H1 (cell line): ENCODE measurements at regions not wholly inside any gene's neighbourhood (a gene's known extent, or its start where the extent isn't known, plus 50 kb on each side); places are given as distances from the start of the nearest gene placed in this dataset.

ENCODE experiments used
- CTCF ChIA-PET: fragments of 300-600 bp; sonication (Branson Sonifier 250); formaldehyde crosslinking; loops from one replicate; lab custom pipeline; 2021; ENCODE audit not compliant: partially characterized antibody; lab: Charles Lee
- POLR2A ChIA-PET: fragments of 300-600 bp; sonication (Branson Sonifier 250); formaldehyde crosslinking; loops from one replicate; lab custom pipeline; 2021; ENCODE audit warnings: inconsistent platforms; ENCODE audit not compliant: partially characterized antibody; lab: Charles Lee
- DNase-seq, 2 experiments: peaks; one replicate each; pipeline versions ENCODE4 v3.0.0 to v3.0.0-alpha.2; 2010 to 2022; ENCODE audit warnings: low spot score in 2 of 2, low read depth in 1 of 2, mixed read lengths in 1 of 2
- FAIRE-seq: peaks from 2 replicates; lab custom pipeline; 2011; peaks lifted over from hg19 to GRCh38; lab: Jason Lieb, UNC
- H2AFZ ChIP-seq: 2 replicates; pipeline ENCODE4 v1.8.1; 2012; ENCODE audit warnings: low read length, inconsistent platforms
- H2AK5ac ChIP-seq: 2 replicates; pipeline ENCODE4 v1.6.1; 2013; ENCODE audit warnings: low read depth, low read length
- H2BK120ac ChIP-seq: replicated peaks from 2 replicates; pipeline ENCODE3; 2013; ENCODE audit warnings: low read depth, low read length, inconsistent platforms
- H2BK12ac ChIP-seq: 2 replicates; pipeline ENCODE4 v1.6.1; 2013; ENCODE audit warnings: low read depth, low read length
- H2BK15ac ChIP-seq: 2 replicates; pipeline ENCODE4 v1.6.1; 2013; ENCODE audit warnings: low read length
- H2BK20ac ChIP-seq: 2 replicates; pipeline ENCODE4 v1.6.1; 2013; ENCODE audit warnings: low read length
- H2BK5ac ChIP-seq: 2 replicates; pipeline ENCODE4 v1.6.1; 2013; ENCODE audit warnings: low read depth, low read length
- H3K14ac ChIP-seq: 2 replicates; pipeline ENCODE4 v1.6.1; 2013; ENCODE audit warnings: inconsistent platforms; ENCODE audit not compliant: insufficient read length
- H3K18ac ChIP-seq: 2 replicates; pipeline ENCODE4 v1.6.1; 2013; ENCODE audit warnings: low read length; ENCODE audit errors: extremely low read depth
- H3K23ac ChIP-seq: 2 replicates; pipeline ENCODE4 v1.6.1; 2013; ENCODE audit warnings: inconsistent platforms; ENCODE audit not compliant: insufficient read length
- H3K23me2 ChIP-seq: 2 replicates; pipeline ENCODE4 v1.6.1; 2013; ENCODE audit warnings: low read depth, low read length
- H3K27ac ChIP-seq: 2 replicates; pipeline ENCODE4 v1.6.1; 2011; ENCODE audit warnings: low read depth, low read length, inconsistent platforms
- H3K27me3 ChIP-seq, 4 experiments: replicated peaks in 1 of 4; 1 replicate in 1 of 4; 2 replicates in 3 of 4; pipeline versions ENCODE4 v1.6.1 to v1.8.1; 2011 to 2013; ENCODE audit warnings: low read length in 3 of 4, mild to moderate bottlenecking in 3 of 4, inconsistent platforms in 2 of 4, mixed read lengths in 2 of 4, moderate library complexity in 1 of 4; ENCODE audit not compliant: control insufficient read depth in 3 of 4, insufficient read depth in 3 of 4; ENCODE audit errors: extremely low read depth in 1 of 4
- H3K36me3 ChIP-seq, 4 experiments: 2 replicates each; pipeline versions ENCODE4 v1.6.1 to v1.8.1; 2011 to 2013; ENCODE audit warnings: mild to moderate bottlenecking in 4 of 4, low read length in 3 of 4, moderate library complexity in 2 of 4, control low read depth in 1 of 4, inconsistent platforms in 1 of 4; ENCODE audit not compliant: insufficient read depth in 4 of 4, control insufficient read depth in 2 of 4
- H3K4ac ChIP-seq: replicated peaks from 2 replicates; pipeline ENCODE3; 2013; ENCODE audit warnings: low read length, low read depth, mixed read lengths, inconsistent platforms; ENCODE audit not compliant: insufficient read length
- H3K4me1 ChIP-seq, 4 experiments: replicated peaks in 1 of 4; 1 replicate in 1 of 4; 2 replicates in 3 of 4; pipeline versions ENCODE4 v1.6.1 to v1.8.1; 2011 to 2013; ENCODE audit warnings: low read length in 3 of 4, inconsistent platforms in 2 of 4, mixed read lengths in 1 of 4; ENCODE audit not compliant: insufficient read depth in 4 of 4, control insufficient read depth in 3 of 4
- H3K4me2 ChIP-seq, 2 experiments: 2 replicates each; pipeline versions ENCODE4 v1.6.1 to v1.8.1; 2011 to 2013; ENCODE audit warnings: low read depth in 2 of 2, low read length in 2 of 2, control low read depth in 1 of 2, inconsistent platforms in 1 of 2, mild to moderate bottlenecking in 1 of 2; ENCODE audit not compliant: insufficient read depth in 1 of 2
- H3K4me3 ChIP-seq, 4 experiments: fragments of 200-600, 300-600 bp in 1 of 4; sonication (generic), shearing (Covaris generic), sonication (Bioruptor Twin) in 1 of 4; 2 replicates each; pipeline versions ENCODE4 v1.5.1 to v1.8.1; 2011 to 2016; ENCODE audit warnings: low read length in 4 of 4, low read depth in 3 of 4, control low read depth in 2 of 4, inconsistent platforms in 2 of 4, mild to moderate bottlenecking in 2 of 4, mixed read lengths in 1 of 4, moderate library complexity in 1 of 4; ENCODE audit not compliant: insufficient read depth in 2 of 4; ENCODE audit errors: extremely low read depth in 1 of 4
- H3K56ac ChIP-seq: replicated peaks from 2 replicates; pipeline ENCODE3; 2013; ENCODE audit warnings: low read depth, mild to moderate bottlenecking, mixed read lengths, low read length, inconsistent platforms; ENCODE audit not compliant: insufficient read length
- H3K79me1 ChIP-seq: 2 replicates; pipeline ENCODE4 v1.6.1; 2013; ENCODE audit warnings: low read depth, low read length, control low read depth
- H3K79me2 ChIP-seq, 2 experiments: 2 replicates each; pipeline versions ENCODE4 v1.6.1 to v1.8.1; 2012 to 2013; ENCODE audit warnings: low read length in 2 of 2, mild to moderate bottlenecking in 2 of 2, inconsistent platforms in 1 of 2; ENCODE audit not compliant: insufficient read depth in 2 of 2, control insufficient read depth in 1 of 2
- H3K9ac ChIP-seq, 4 experiments: replicated peaks in 1 of 4; 1 replicate in 1 of 4; 2 replicates in 3 of 4; pipeline versions ENCODE4 v1.6.1 to v1.8.1; 2011 to 2013; ENCODE audit warnings: low read depth in 3 of 4, low read length in 3 of 4, control low read depth in 2 of 4, mild to moderate bottlenecking in 2 of 4, moderate library complexity in 2 of 4, inconsistent platforms in 1 of 4; ENCODE audit errors: extremely low read depth in 1 of 4
- H3K9me3 ChIP-seq, 2 experiments: 2 replicates each; pipeline versions ENCODE4 v1.6.1 to v1.8.1; 2012 to 2013; ENCODE audit warnings: mild to moderate bottlenecking in 2 of 2, moderate library complexity in 2 of 2, control low read depth in 1 of 2, inconsistent platforms in 1 of 2, low read depth in 1 of 2, low read length in 1 of 2, mixed read lengths in 1 of 2; ENCODE audit not compliant: insufficient read depth in 2 of 2
- H4K20me1 ChIP-seq, 2 experiments: replicated peaks in 1 of 2; 2 replicates each; pipeline versions ENCODE3 to v1.8.1; 2011 to 2013; ENCODE audit warnings: inconsistent platforms in 2 of 2, low read length in 2 of 2, mild to moderate bottlenecking in 1 of 2; ENCODE audit not compliant: insufficient read depth in 2 of 2, control insufficient read depth in 1 of 2
- H4K5ac ChIP-seq: 2 replicates; pipeline ENCODE4 v1.6.1; 2013; ENCODE audit warnings: low read length, low read depth, mixed read lengths, inconsistent platforms; ENCODE audit not compliant: insufficient read length
- H4K8ac ChIP-seq: 2 replicates; pipeline ENCODE4 v1.8.0; 2013; ENCODE audit warnings: mild to moderate bottlenecking, moderate library complexity, low read length, inconsistent platforms; ENCODE audit not compliant: insufficient read depth; ENCODE audit errors: extremely low read depth
- H4K91ac ChIP-seq: replicated peaks from 2 replicates; pipeline ENCODE3; 2013; ENCODE audit warnings: low read length, mixed read lengths, inconsistent platforms; ENCODE audit not compliant: insufficient read length
- BACH1 ChIP-seq: IDR thresholded peaks from 2 replicates; pipeline ENCODE4 v1.6.1; 2012; ENCODE audit warnings: low read length, improper control_type of control experiment
- BRCA1 ChIP-seq: IDR thresholded peaks from 2 replicates; pipeline ENCODE4 v1.6.1; 2012; ENCODE audit warnings: low read depth, low read length, improper control_type of control experiment
- CBX5 ChIP-seq: fragments of 300-800, 300-1000 bp; sonication (generic); IDR thresholded peaks from 2 replicates; pipeline ENCODE4 v1.7.1; 2016; ENCODE audit warnings: antibody characterized with exemption, low read length, low read depth
- CREB1 ChIP-seq: IDR thresholded peaks from 2 replicates; pipeline ENCODE4 v1.6.1; 2012; ENCODE audit warnings: inconsistent platforms
- EP300 ChIP-seq, 2 experiments: IDR thresholded peaks; 1 replicate in 1 of 2; 2 replicates in 1 of 2; pipeline ENCODE4 v1.6.1; 2011 to 2012; ENCODE audit warnings: low read depth in 2 of 2, low read length in 2 of 2, mild to moderate bottlenecking in 2 of 2, borderline replicate concordance in 1 of 2, inconsistent platforms in 1 of 2, moderate library complexity in 1 of 2
- JUN ChIP-seq: IDR thresholded peaks from 2 replicates; pipeline ENCODE4 v1.6.1; 2011; ENCODE audit warnings: low read depth, mild to moderate bottlenecking, improper control_type of control experiment, low read length
- RNF2 ChIP-seq: fragments of 200-900, 300-1000 bp; sonication (generic); IDR thresholded peaks from 2 replicates; pipeline ENCODE4 v1.7.1; 2016; ENCODE audit warnings: borderline replicate concordance, low read depth, mild to moderate bottlenecking, antibody characterized with exemption, low read length; ENCODE audit not compliant: poor library complexity, severe bottlenecking; ENCODE audit errors: missing control alignments
- SIN3A ChIP-seq, 2 experiments: IDR thresholded peaks in 1 of 2; conservative IDR thresholded peaks in 1 of 2; 2 replicates each; pipeline ENCODE4 v1.6.1; 2011 to 2012; ENCODE audit warnings: low read length in 2 of 2, improper control_type of control experiment in 1 of 2, low read depth in 1 of 2, mild to moderate bottlenecking in 1 of 2
- SUZ12 ChIP-seq: fragments of 200-600 bp; sonication (generic); IDR thresholded peaks from 2 replicates; pipeline ENCODE4 v1.6.1; 2012; ENCODE audit warnings: mild to moderate bottlenecking, inconsistent platforms, low read length, moderate library complexity, mixed read lengths
- TAF1 ChIP-seq: IDR thresholded peaks from 2 replicates; pipeline ENCODE4 v1.6.1; 2011; ENCODE audit warnings: mild to moderate bottlenecking, low read depth, low read length
- WGBS, 2 experiments: shearing (Covaris generic) in 1 of 2; methylation state at CpG; one replicate each; pipeline versions ENCODE4 v1.1.6 to v1.1.7; 2013 to 2015; ENCODE audit warnings: low lambda C conversion rate in 2 of 2, mixed read lengths in 2 of 2, inconsistent platforms in 1 of 2, low coverage in 1 of 2, missing lambda C conversion rate in 1 of 2; ENCODE audit not compliant: insufficient replicate concordance in 2 of 2, insufficient coverage in 1 of 2, insufficient read length in 1 of 2; ENCODE audit errors: extremely low coverage in 1 of 2, missing lambda C conversion rate in 1 of 2; 5-methylcytosine and 5-hydroxymethylcytosine counted together
- TF ChIP-seq, protein P1 (sequence below): IDR thresholded peaks from 2 replicates; pipeline ENCODE4 v1.6.1; 2012; ENCODE audit warnings: low read length, inconsistent platforms

DNA sequence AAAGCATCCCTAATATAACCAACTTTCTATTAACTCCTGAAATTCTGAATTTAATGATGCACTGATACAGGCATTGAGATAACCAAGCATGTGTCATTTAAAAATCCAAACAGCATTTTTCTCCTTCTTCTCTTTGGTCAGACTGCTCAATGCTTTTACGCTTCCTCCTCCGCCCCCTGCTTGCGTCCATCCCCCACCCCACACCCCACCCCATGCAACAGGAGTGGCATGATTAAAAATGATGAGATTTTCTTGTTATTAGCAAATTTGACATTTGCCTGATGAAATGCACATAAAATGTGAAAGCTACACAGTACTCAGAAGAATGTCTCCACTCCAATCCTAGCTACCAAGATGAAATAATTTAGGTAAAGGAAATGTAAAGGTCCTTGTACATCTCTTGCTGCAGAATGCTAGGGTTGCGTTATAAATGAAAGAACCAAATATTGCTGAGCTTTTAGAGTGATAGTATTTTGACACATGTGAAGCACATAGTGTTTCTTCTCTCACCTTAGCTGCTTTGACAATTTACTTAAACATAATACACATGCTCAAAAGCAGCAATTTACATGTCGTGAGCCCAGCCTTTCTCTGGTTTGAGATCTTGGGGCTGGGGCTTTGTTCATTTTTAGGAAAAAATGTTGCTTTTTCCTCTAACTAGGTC lies 263.8 kb downstream of the MEIS1 start:
- no peaks in the 10 kb centered on the region for H3K27me3 ChIP-seq
- H3K36me3 ChIP-seq = no peaks in the 10 kb centered on the region
- H2AFZ ChIP-seq = no peak overlapping the region
- ChIA-PET CTCF (interaction anchor here (0.9 to 1.0 kb wide), 2 partner anchors 9 to 111 kb away, joined by 3 to 6 read pairs; no protein-coding TSS in a partner anchor), POLR2A (no interaction called here)
- no peak overlapping the region for H3K4me3 ChIP-seq
- H4K5ac ChIP-seq = no peak overlapping the region
- WGBS, 2 experiments = 80% methylated on average over 4 of the region's 5 CpGs; no CpG with 5 or more reads in 1 of the 2 experiments
- H4K91ac ChIP-seq = no peak overlapping the region
- no peaks in the 10 kb centered on the region for H3K23me2 ChIP-seq
- no peak overlapping the region for H2BK5ac ChIP-seq
- no peak overlapping the region for H3K14ac ChIP-seq
- no peak overlapping the region for H3K9ac ChIP-seq
- no peak overlapping the region for H2BK15ac ChIP-seq
- H2BK20ac ChIP-seq = no peak overlapping the region
- no peak overlapping the region for H3K4ac ChIP-seq
- H3K4me2 ChIP-seq = no peak overlapping the region; a peak in 1 of 4 replicates
- no peaks in the 10 kb centered on the region for H3K79me1 ChIP-seq
- no peak overlapping the region for H2BK12ac ChIP-seq
- H2BK120ac ChIP-seq = no peak overlapping the region
- no peak for DNase-seq
- H3K27ac ChIP-seq = no peak overlapping the region
- H3K18ac ChIP-seq = no peak overlapping the region
- no peaks in the 10 kb centered on the region for H3K9me3 ChIP-seq
- no peaks in the 10 kb centered on the region for H4K20me1 ChIP-seq
- no peak overlapping the region for H3K56ac ChIP-seq
- no peak overlapping the region for H4K8ac ChIP-seq
- H3K23ac ChIP-seq = no peak overlapping the region
- no peaks in the 10 kb centered on the region for H3K79me2 ChIP-seq
- no peak overlapping the region for H2AK5ac ChIP-seq
- H3K4me1 ChIP-seq = peaks cover 3 to 11% (median 8%) of the 10 kb centered on the region in 4 experiments; a peak in 6 of 7 replicates
- FAIRE-seq = no peak
- no peak for TF ChIP-seq CBX5
- no peak for TF ChIP-seq JUN
- TF ChIP-seq TAF1 = no peak
- no peak for TF ChIP-seq RNF2
- no peak for TF ChIP-seq SUZ12
- no peak for TF ChIP-seq BRCA1
- TF ChIP-seq, protein P1, sequence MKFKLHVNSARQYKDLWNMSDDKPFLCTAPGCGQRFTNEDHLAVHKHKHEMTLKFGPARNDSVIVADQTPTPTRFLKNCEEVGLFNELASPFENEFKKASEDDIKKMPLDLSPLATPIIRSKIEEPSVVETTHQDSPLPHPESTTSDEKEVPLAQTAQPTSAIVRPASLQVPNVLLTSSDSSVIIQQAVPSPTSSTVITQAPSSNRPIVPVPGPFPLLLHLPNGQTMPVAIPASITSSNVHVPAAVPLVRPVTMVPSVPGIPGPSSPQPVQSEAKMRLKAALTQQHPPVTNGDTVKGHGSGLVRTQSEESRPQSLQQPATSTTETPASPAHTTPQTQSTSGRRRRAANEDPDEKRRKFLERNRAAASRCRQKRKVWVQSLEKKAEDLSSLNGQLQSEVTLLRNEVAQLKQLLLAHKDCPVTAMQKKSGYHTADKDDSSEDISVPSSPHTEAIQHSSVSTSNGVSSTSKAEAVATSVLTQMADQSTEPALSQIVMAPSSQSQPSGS = no peak
- no peak for TF ChIP-seq EP300 (IDR thresholded peaks at IDR 0.05; ENCODE audit: borderline replicate concordance in 1 of 2, low read depth in 2 of 2, low read length in 2 of 2)
- TF ChIP-seq BACH1 = no peak
- no peak for TF ChIP-seq CREB1
- no peak for TF ChIP-seq SIN3A (conservative IDR thresholded peaks at IDR 0.05 in 1 of 2, IDR thresholded peaks at IDR 0.05 in 1 of 2; ENCODE audit: low read depth in 1 of 2, low read length in 2 of 2)
